ENCODE measurements at regions not wholly inside any gene's neighbourhood (a gene's known extent, or its start where the extent isn't known, plus 50 kb on each side); places are given as distances from the start of the nearest gene placed in this dataset.

GRCh38 chr21:32940079-32941014 is 85.4 kb upstream of the OLIG2 start:
- no peak overlapping the region for H3K27ac ChIP-seq
- peak; percentile 99 for TF ChIP-seq CTCF (conservative IDR thresholded peaks at IDR 0.05)

GRCh38 chr21:32941263-32941662 is 84.5 kb upstream of the OLIG2 start:
- TF ChIP-seq CTCF (conservative IDR thresholded peaks at IDR 0.05), result no peak
- H3K27ac ChIP-seq, result no peak overlapping the region

- TF ChIP-seq CTCF (conservative IDR thresholded peaks at IDR 0.05), result no peak
- no peak overlapping the region for H3K27ac ChIP-seq
These were observed 79.1 kb upstream of the OLIG2 start for GRCh38 chr21:32946654-32947053.

- H3K27ac ChIP-seq, result no peak overlapping the region
- TF ChIP-seq CTCF (conservative IDR thresholded peaks at IDR 0.05), result no peak
These were observed 78.0 kb upstream of the OLIG2 start for GRCh38 chr21:32947736-32948135.

- no peak for TF ChIP-seq CTCF (conservative IDR thresholded peaks at IDR 0.05)
- no peak overlapping the region for H3K27ac ChIP-seq
These were observed 76.0 kb upstream of the OLIG2 start for GRCh38 chr21:32949701-32950100.

GRCh38 chr21:32951041-32951440 is 74.7 kb upstream of the OLIG2 start:
- H3K27ac ChIP-seq, result no peak overlapping the region
- no peak for TF ChIP-seq CTCF (conservative IDR thresholded peaks at IDR 0.05)

GRCh38 chr21:32954353-32954752 is 71.4 kb upstream of the OLIG2 start:
- TF ChIP-seq CTCF (conservative IDR thresholded peaks at IDR 0.05), result no peak
- H3K27ac ChIP-seq, result no peak overlapping the region
